Ovary (tissue), 3 donors: ENCODE measurements at regions not wholly inside any gene's neighbourhood (a gene's known extent, or its start where the extent isn't known, plus 50 kb on each side); places are given as distances from the start of the nearest gene placed in this dataset.

Source experiments
- EP300 ChIP-seq: sonication (generic); formaldehyde crosslinking; IDR thresholded peaks from one replicate; pipeline ENCODE4 v1.6.1; 2017; ENCODE audit warnings: antibody characterized with exemption
- TF ChIP-seq, protein P1 (sequence below), 3 donors: fragments of 450-650 bp in 2 of 3; fragments of 200-600 bp in 1 of 3; IDR thresholded peaks; one replicate each; pipeline versions ENCODE4 v1.5.1 to v1.8.0; 2016 to 2022; ENCODE audit warnings: antibody characterized with exemption in 3 of 3, mild to moderate bottlenecking in 1 of 3
- donor health status: DM: no; HTN: no; CAD: no.

DNA sequence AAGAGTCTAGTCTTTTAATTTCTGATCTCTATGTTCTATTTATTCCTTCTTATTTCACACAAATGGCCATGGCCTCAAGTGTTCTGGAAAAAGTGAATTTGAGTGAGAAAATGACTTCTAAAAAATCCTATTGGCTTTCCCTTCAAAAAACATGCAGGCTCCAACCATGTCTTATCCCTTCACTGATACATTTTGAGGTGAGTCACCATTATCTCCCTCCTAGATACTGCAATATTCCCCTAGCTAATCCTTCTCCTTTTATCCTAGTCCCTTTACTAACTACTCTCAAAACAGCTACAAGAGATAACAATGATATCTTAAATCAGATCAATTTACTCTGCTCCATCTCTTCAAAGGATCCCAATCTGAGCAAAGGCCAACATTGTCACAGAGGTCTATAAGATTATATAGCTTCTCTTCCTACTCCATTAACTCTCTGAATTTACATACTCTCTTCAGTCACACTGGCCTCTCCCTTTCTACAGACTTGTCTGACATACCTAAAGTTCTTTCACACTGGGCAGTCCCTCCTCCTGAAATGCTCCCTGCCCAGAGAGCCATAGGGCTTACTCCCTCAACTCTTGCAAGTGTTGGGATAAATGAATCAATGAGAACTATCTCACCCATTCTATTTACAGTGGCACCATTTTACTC, 129.2 kb downstream of the TENT5A start:
- no peak for TF ChIP-seq EP300
- TF ChIP-seq, protein P1, sequence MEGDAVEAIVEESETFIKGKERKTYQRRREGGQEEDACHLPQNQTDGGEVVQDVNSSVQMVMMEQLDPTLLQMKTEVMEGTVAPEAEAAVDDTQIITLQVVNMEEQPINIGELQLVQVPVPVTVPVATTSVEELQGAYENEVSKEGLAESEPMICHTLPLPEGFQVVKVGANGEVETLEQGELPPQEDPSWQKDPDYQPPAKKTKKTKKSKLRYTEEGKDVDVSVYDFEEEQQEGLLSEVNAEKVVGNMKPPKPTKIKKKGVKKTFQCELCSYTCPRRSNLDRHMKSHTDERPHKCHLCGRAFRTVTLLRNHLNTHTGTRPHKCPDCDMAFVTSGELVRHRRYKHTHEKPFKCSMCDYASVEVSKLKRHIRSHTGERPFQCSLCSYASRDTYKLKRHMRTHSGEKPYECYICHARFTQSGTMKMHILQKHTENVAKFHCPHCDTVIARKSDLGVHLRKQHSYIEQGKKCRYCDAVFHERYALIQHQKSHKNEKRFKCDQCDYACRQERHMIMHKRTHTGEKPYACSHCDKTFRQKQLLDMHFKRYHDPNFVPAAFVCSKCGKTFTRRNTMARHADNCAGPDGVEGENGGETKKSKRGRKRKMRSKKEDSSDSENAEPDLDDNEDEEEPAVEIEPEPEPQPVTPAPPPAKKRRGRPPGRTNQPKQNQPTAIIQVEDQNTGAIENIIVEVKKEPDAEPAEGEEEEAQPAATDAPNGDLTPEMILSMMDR (IDR thresholded peaks at IDR 0.05): no peak
